WTC11 (cell line): ENCODE measurements at regions not wholly inside any gene's neighbourhood (a gene's known extent, or its start where the extent isn't known, plus 50 kb on each side); places are given as distances from the start of the nearest gene placed in this dataset.

Experiments
- ATAC-seq: fragments of 200-7000 bp; cut with Tn5 transposase; 2 replicates; pipeline ENCODE4 v1.10.0; 2021; ENCODE audit warnings: mild to moderate bottlenecking, moderate library complexity
- CTCF ChIA-PET: fragments of 300-600 bp; sonication (Branson Sonifier 250); formaldehyde crosslinking; loops from one replicate; lab custom pipeline; 2021; ENCODE audit warnings: antibody characterized with exemption; lab: Charles Lee
- POLR2A ChIA-PET: fragments of 350-600 bp; sonication (Branson Sonifier 250); formaldehyde crosslinking; loops from one replicate; lab custom pipeline; 2021; ENCODE audit warnings: antibody characterized with exemption; lab: Charles Lee
- DNase-seq: peaks from one replicate; pipeline ENCODE4 v3.0.0; 2021; ENCODE audit warnings: low spot score
- H3K27ac Mint-ChIP-seq: 2 replicates; pipeline ENCODE4 v1.8.0; 2021; ENCODE audit warnings: mixed read lengths
- H3K27me3 Mint-ChIP-seq: 2 replicates; pipeline ENCODE4 v1.8.0; 2021; ENCODE audit warnings: low read depth, mild to moderate bottlenecking, moderate library complexity, mixed read lengths
- H3K36me3 Mint-ChIP-seq: 2 replicates; pipeline ENCODE4 v1.8.0; 2021; ENCODE audit warnings: mixed read lengths
- H3K4me1 Mint-ChIP-seq: 2 replicates; pipeline ENCODE4 v1.8.0; 2022; ENCODE audit warnings: mixed read lengths
- H3K4me3 Mint-ChIP-seq: 2 replicates; pipeline ENCODE4 v1.8.0; 2021; ENCODE audit warnings: mild to moderate bottlenecking, moderate library complexity, mixed read lengths
- H3K9me3 Mint-ChIP-seq: 2 replicates; pipeline ENCODE4 v1.8.0; 2021; ENCODE audit warnings: mixed read lengths
- ATF6 ChIP-seq: sonication (generic); formaldehyde crosslinking; IDR thresholded peaks from 2 replicates; pipeline ENCODE4 v1.8.1; 2023; ENCODE audit warnings: mild to moderate bottlenecking, missing genetic modification reagents
- CREB1 ChIP-seq: sonication (generic); formaldehyde crosslinking; IDR thresholded peaks from 2 replicates; pipeline ENCODE4 v1.8.0; 2023; ENCODE audit warnings: mild to moderate bottlenecking, missing genetic modification reagents
- CREM ChIP-seq: sonication (generic); formaldehyde crosslinking; IDR thresholded peaks from 2 replicates; pipeline ENCODE4 v1.8.1; 2022; ENCODE audit warnings: mild to moderate bottlenecking, missing genetic modification reagents, moderate library complexity
- E2F1 ChIP-seq: sonication (generic); formaldehyde crosslinking; IDR thresholded peaks from 2 replicates; pipeline ENCODE4 v1.8.0; 2022; ENCODE audit warnings: mild to moderate bottlenecking, missing genetic modification reagents
- ERG ChIP-seq: fragments of 250-450 bp; sonication (Bioruptor Pico); IDR thresholded peaks from 2 replicates; pipeline ENCODE4 v1.8.0; 2021; ENCODE audit warnings: mild to moderate bottlenecking
- FOXP1 ChIP-seq: sonication (generic); formaldehyde crosslinking; IDR thresholded peaks from 2 replicates; pipeline ENCODE4 v1.8.0; 2022; ENCODE audit warnings: missing genetic modification reagents, mild to moderate bottlenecking, moderate library complexity, borderline replicate concordance
- GRHL2 ChIP-seq: fragments of 250-450 bp; sonication (Bioruptor Pico); IDR thresholded peaks from 2 replicates; pipeline ENCODE4 v1.8.0; 2022; ENCODE audit warnings: mild to moderate bottlenecking, moderate library complexity; ENCODE audit not compliant: insufficient replicate concordance, severe bottlenecking
- JAZF1 ChIP-seq: fragments of 250-450 bp; sonication (Bioruptor Pico); IDR thresholded peaks from 2 replicates; pipeline ENCODE4 v1.9.0; 2021; ENCODE audit warnings: moderate library complexity, mild to moderate bottlenecking, inconsistent platforms
- KAT7 ChIP-seq: sonication (generic); formaldehyde crosslinking; IDR thresholded peaks from 2 replicates; pipeline ENCODE4 v1.8.1; 2023; ENCODE audit warnings: missing genetic modification reagents, mild to moderate bottlenecking, borderline replicate concordance
- NFATC4 ChIP-seq: fragments of 250-450 bp; sonication (Bioruptor Pico); IDR thresholded peaks from 2 replicates; pipeline ENCODE4 v1.9.0; 2021; ENCODE audit warnings: mild to moderate bottlenecking
- NFYB ChIP-seq: sonication (generic); formaldehyde crosslinking; conservative IDR thresholded peaks from 2 replicates; pipeline ENCODE4 v1.8.0; 2022; ENCODE audit warnings: low read depth, missing genetic modification reagents
- TEAD4 ChIP-seq: sonication (generic); formaldehyde crosslinking; IDR thresholded peaks from 2 replicates; pipeline ENCODE4 v1.8.0; 2022; ENCODE audit warnings: mild to moderate bottlenecking, missing genetic modification reagents
- ZNF263 ChIP-seq: sonication (generic); formaldehyde crosslinking; IDR thresholded peaks from 2 replicates; pipeline ENCODE4 v1.8.1; 2022; ENCODE audit warnings: low read depth, mild to moderate bottlenecking, moderate library complexity, missing genetic modification reagents
- TF ChIP-seq, protein P1 (sequence below): fragments of 200-600 bp; IDR thresholded peaks from 2 replicates; pipeline ENCODE4 v1.8.0; 2022; ENCODE audit warnings: antibody characterized with exemption
- TF ChIP-seq, protein P2 (sequence below): sonication (generic); formaldehyde crosslinking; IDR thresholded peaks from 2 replicates; pipeline ENCODE4 v1.8.0; 2022; ENCODE audit warnings: mild to moderate bottlenecking, missing genetic modification reagents
- TF ChIP-seq, protein P3 (sequence below): sonication (generic); formaldehyde crosslinking; conservative IDR thresholded peaks from 2 replicates; pipeline ENCODE4 v1.8.1; 2022; ENCODE audit warnings: mild to moderate bottlenecking, missing genetic modification reagents
- TF ChIP-seq, protein P4 (sequence below): sonication (generic); formaldehyde crosslinking; conservative IDR thresholded peaks from 2 replicates; pipeline ENCODE4 v1.8.1; 2023; ENCODE audit warnings: mild to moderate bottlenecking, low read depth, missing genetic modification reagents, moderate library complexity

GRCh38 chr7:115340828-115341227 is 418.9 kb downstream of the MDFIC start:
- no peak for TF ChIP-seq GRHL2 (CRISPR knock-in tag)
- TF ChIP-seq, protein P1, sequence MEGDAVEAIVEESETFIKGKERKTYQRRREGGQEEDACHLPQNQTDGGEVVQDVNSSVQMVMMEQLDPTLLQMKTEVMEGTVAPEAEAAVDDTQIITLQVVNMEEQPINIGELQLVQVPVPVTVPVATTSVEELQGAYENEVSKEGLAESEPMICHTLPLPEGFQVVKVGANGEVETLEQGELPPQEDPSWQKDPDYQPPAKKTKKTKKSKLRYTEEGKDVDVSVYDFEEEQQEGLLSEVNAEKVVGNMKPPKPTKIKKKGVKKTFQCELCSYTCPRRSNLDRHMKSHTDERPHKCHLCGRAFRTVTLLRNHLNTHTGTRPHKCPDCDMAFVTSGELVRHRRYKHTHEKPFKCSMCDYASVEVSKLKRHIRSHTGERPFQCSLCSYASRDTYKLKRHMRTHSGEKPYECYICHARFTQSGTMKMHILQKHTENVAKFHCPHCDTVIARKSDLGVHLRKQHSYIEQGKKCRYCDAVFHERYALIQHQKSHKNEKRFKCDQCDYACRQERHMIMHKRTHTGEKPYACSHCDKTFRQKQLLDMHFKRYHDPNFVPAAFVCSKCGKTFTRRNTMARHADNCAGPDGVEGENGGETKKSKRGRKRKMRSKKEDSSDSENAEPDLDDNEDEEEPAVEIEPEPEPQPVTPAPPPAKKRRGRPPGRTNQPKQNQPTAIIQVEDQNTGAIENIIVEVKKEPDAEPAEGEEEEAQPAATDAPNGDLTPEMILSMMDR: peak; percentile 36; the same call in 1 of the 2 replicates
- ATAC-seq (no peak; the same call in 1 of the 2 replicates), DNase-seq (no peak)
- Mint-ChIP-seq H3K27me3 (no peaks in the 10 kb centered on the region), H3K27ac (no peak overlapping the region), H3K36me3 (no peaks in the 10 kb centered on the region), H3K4me3 (no peak overlapping the region), H3K9me3 (peaks cover 9% of the 10 kb centered on the region; the same call in 1 of the 2 replicates), H3K4me1 (no peaks in the 10 kb centered on the region)
- ChIA-PET CTCF (no interaction called here), POLR2A (no interaction called here)

- peaks cover 9% of the 10 kb centered on the region; the same call in 1 of the 2 replicates for H3K9me3 Mint-ChIP-seq
- no peaks in the 10 kb centered on the region for H3K27me3 Mint-ChIP-seq
- ATAC-seq: no peak
- ChIA-PET CTCF (interaction anchor here (0.7 kb wide), 1 partner anchor 21 kb away, joined by 3 read pairs; no protein-coding TSS in a partner anchor), POLR2A (no interaction called here)
- TF ChIP-seq CREM (no peak), ATF6 (CRISPR knock-in tag) (no peak), FOXP1 (CRISPR knock-in tag) (no peak), KAT7 (no peak), TEAD4 (CRISPR knock-in tag) (no peak), NFYB (CRISPR knock-in tag) (no peak), CREB1 (CRISPR knock-in tag) (no peak), ERG (CRISPR knock-in tag) (no peak), NFATC4 (CRISPR knock-in tag) (no peak), ZNF263 (CRISPR knock-in tag) (no peak), JAZF1 (CRISPR knock-in tag) (no peak), E2F1 (CRISPR knock-in tag) (no peak)
- TF ChIP-seq, protein P2, sequence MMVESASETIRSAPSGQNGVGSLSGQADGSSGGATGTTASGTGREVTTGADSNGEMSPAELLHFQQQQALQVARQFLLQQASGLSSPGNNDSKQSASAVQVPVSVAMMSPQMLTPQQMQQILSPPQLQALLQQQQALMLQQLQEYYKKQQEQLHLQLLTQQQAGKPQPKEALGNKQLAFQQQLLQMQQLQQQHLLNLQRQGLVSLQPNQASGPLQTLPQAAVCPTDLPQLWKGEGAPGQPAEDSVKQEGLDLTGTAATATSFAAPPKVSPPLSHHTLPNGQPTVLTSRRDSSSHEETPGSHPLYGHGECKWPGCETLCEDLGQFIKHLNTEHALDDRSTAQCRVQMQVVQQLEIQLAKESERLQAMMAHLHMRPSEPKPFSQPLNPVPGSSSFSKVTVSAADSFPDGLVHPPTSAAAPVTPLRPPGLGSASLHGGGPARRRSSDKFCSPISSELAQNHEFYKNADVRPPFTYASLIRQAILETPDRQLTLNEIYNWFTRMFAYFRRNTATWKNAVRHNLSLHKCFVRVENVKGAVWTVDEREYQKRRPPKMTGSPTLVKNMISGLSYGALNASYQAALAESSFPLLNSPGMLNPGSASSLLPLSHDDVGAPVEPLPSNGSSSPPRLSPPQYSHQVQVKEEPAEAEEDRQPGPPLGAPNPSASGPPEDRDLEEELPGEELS (CRISPR knock-in tag): no peak
- TF ChIP-seq, protein P3, sequence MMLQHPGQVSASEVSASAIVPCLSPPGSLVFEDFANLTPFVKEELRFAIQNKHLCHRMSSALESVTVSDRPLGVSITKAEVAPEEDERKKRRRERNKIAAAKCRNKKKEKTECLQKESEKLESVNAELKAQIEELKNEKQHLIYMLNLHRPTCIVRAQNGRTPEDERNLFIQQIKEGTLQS (CRISPR knock-in tag): no peak
- TF ChIP-seq, protein P4, sequence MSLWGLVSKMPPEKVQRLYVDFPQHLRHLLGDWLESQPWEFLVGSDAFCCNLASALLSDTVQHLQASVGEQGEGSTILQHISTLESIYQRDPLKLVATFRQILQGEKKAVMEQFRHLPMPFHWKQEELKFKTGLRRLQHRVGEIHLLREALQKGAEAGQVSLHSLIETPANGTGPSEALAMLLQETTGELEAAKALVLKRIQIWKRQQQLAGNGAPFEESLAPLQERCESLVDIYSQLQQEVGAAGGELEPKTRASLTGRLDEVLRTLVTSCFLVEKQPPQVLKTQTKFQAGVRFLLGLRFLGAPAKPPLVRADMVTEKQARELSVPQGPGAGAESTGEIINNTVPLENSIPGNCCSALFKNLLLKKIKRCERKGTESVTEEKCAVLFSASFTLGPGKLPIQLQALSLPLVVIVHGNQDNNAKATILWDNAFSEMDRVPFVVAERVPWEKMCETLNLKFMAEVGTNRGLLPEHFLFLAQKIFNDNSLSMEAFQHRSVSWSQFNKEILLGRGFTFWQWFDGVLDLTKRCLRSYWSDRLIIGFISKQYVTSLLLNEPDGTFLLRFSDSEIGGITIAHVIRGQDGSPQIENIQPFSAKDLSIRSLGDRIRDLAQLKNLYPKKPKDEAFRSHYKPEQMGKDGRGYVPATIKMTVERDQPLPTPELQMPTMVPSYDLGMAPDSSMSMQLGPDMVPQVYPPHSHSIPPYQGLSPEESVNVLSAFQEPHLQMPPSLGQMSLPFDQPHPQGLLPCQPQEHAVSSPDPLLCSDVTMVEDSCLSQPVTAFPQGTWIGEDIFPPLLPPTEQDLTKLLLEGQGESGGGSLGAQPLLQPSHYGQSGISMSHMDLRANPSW (CRISPR knock-in tag): no peak
- H3K27ac Mint-ChIP-seq: no peak overlapping the region
- H3K36me3 Mint-ChIP-seq: no peaks in the 10 kb centered on the region
- no peaks in the 10 kb centered on the region for H3K4me1 Mint-ChIP-seq
- DNase-seq: no peak
- no peak overlapping the region for H3K4me3 Mint-ChIP-seq
These were observed 416.1 kb downstream of the MDFIC start for GRCh38 chr7:115338016-115338415.
